Peyer's patch (tissue), 4 donors: ENCODE measurements at regions not wholly inside any gene's neighbourhood (a gene's known extent, or its start where the extent isn't known, plus 50 kb on each side); places are given as distances from the start of the nearest gene placed in this dataset.

Experiments used
- DNase-seq, 3 donors: peaks; one replicate each; pipeline ENCODE4 v3.0.0-alpha.2; 2017 to 2019
- H3K27ac ChIP-seq, 4 donors: fragments of 200-600 bp; sonication (generic); one replicate each; pipeline ENCODE4 v1.5.1; 2016 to 2019
- H3K27me3 ChIP-seq, 2 donors: fragments of 200-600 bp; sonication (generic); one replicate each; pipeline ENCODE4 v1.5.1; 2019
- H3K36me3 ChIP-seq, 3 donors: fragments of 200-600 bp; sonication (generic); one replicate each; pipeline ENCODE4 v1.5.1; 2016 to 2019
- H3K4me1 ChIP-seq, 4 donors: fragments of 200-600 bp; sonication (generic); one replicate each; pipeline ENCODE4 v1.5.1; 2016 to 2019
- H3K4me3 ChIP-seq, 4 donors: fragments of 200-600 bp; sonication (generic); 1 replicate in 3 of 4; 2 replicates in 1 of 4; pipeline ENCODE4 v1.5.1; 2016 to 2019; ENCODE audit warnings: mild to moderate bottlenecking in 1 of 4
- H3K9me3 ChIP-seq, 4 donors: fragments of 200-600 bp; sonication (generic); one replicate each; pipeline ENCODE4 v1.5.1; 2016 to 2019; ENCODE audit warnings: mild to moderate bottlenecking in 1 of 4
- POLR2A ChIP-seq, 2 donors: fragments of 450-650 bp; IDR thresholded peaks; one replicate each; pipeline ENCODE4 v1.5.1; 2017; ENCODE audit warnings: antibody characterized with exemption in 2 of 2, mild to moderate bottlenecking in 2 of 2, moderate library complexity in 2 of 2
- TF ChIP-seq, protein P1 (sequence below), 6 experiments: fragments of 450-650 bp in 4 of 6; fragments of 200-600 bp in 2 of 6; sonication (generic) in 1 of 6; IDR thresholded peaks; one replicate each; pipeline ENCODE4 v1.5.1; 2017 to 2019; ENCODE audit warnings: antibody characterized with exemption in 6 of 6, mild to moderate bottlenecking in 3 of 6, moderate library complexity in 1 of 6

DNA sequence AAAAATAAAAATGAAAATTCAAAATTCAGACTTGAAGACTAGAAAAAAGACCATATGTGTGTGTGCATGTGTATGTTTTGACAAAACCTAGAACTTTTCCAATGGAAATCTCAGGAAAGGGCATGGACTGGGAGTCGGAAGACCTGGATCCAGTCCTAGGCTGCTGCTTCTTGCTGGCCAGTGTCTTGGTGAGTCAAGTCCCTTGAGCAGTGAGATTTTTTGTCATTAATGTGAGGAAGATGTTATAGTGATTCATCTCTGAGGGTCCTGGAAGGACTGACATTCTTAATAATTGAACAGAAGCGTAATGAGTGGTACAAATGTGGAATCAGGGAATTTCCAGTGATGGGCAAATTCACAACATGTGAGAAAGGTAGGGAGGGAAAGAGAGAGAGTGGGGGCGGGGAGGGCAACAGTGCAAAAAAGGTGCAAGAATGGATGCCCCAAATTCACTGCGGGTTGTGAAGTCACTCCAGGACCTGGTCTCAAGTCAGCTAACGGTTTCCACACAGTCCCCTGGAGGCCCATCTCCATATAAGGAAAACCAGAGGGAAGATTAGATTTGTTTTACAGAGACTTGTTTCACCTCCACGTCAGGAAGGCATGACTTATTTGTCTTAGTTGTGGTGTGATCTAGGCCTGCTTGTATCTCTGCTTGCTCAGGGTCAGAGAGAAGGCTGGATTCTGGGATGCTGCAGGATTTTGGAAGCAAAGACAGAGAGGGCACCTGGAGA lies 201.7 kb downstream of the BUB3 start:
- no peaks in the 10 kb centered on the region for H3K27me3 ChIP-seq
- no peak for DNase-seq
- no peak for TF ChIP-seq POLR2A (IDR thresholded peaks at IDR 0.05)
- TF ChIP-seq, protein P1, sequence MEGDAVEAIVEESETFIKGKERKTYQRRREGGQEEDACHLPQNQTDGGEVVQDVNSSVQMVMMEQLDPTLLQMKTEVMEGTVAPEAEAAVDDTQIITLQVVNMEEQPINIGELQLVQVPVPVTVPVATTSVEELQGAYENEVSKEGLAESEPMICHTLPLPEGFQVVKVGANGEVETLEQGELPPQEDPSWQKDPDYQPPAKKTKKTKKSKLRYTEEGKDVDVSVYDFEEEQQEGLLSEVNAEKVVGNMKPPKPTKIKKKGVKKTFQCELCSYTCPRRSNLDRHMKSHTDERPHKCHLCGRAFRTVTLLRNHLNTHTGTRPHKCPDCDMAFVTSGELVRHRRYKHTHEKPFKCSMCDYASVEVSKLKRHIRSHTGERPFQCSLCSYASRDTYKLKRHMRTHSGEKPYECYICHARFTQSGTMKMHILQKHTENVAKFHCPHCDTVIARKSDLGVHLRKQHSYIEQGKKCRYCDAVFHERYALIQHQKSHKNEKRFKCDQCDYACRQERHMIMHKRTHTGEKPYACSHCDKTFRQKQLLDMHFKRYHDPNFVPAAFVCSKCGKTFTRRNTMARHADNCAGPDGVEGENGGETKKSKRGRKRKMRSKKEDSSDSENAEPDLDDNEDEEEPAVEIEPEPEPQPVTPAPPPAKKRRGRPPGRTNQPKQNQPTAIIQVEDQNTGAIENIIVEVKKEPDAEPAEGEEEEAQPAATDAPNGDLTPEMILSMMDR (IDR thresholded peaks at IDR 0.05), result no peak
- H3K4me3 ChIP-seq, result no peak overlapping the region
- no peaks in the 10 kb centered on the region for H3K4me1 ChIP-seq
- no peak overlapping the region for H3K27ac ChIP-seq
- no peaks in the 10 kb centered on the region for H3K9me3 ChIP-seq
- H3K36me3 ChIP-seq, result no peaks in the 10 kb centered on the region

DNA sequence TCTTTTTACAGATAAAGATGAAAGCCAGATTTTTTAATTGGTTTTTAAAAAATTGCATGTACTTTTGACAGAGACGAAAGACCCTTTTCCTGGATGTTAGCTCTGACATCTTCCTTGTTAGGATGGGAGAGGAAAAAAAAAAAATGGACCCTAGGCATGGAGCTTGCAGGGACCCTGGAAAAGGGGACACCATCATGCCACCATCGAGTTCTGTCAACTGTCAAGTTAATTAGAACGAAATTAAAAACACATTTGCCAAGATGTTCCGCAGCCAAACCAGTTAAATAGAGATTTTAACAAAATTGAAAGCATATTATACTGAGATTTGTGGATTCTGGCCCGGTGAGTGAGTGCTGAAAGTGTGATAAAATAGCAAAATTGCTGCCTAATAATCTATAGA lies 202.6 kb downstream of the BUB3 start:
- no peak for DNase-seq
- no peaks in the 10 kb centered on the region for H3K4me1 ChIP-seq
- H3K27me3 ChIP-seq, result no peaks in the 10 kb centered on the region
- no peak overlapping the region for H3K27ac ChIP-seq
- H3K36me3 ChIP-seq, result no peaks in the 10 kb centered on the region
- H3K4me3 ChIP-seq, result no peak overlapping the region
- TF ChIP-seq, protein P1 (IDR thresholded peaks at IDR 0.05), result no peak
- TF ChIP-seq POLR2A (IDR thresholded peaks at IDR 0.05), result no peak
- no peaks in the 10 kb centered on the region for H3K9me3 ChIP-seq

DNA sequence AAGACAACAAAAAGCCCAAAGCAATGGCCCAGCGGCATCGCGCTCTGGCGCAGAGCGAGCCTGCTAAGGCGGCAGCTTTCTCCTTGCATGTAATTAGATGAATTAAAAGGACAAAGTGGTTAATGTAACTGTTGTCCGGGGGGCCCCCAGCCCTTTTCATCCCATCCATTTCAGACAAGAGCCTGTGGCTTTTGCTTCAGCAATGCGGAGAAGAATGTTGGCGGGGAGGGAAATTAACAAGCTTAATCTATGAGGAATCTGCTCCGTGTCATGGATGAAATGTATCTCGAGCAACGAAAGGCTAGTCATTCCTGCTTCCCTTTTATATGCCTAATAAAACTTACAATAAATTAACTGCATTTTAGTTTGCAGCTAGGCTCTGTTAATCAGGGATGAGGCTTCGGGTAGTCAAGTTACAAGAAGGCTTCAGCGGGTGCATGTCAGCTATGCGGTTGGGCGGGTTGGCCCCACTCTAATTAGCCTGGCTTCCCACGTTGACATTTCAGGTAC lies 203.3 kb downstream of the BUB3 start:
- H3K36me3 ChIP-seq, result no peaks in the 10 kb centered on the region
- H3K9me3 ChIP-seq, result no peaks in the 10 kb centered on the region
- H3K27me3 ChIP-seq, result no peaks in the 10 kb centered on the region
- DNase-seq, result no peak
- TF ChIP-seq, protein P1 (IDR thresholded peaks at IDR 0.05), result no peak
- no peak for TF ChIP-seq POLR2A (IDR thresholded peaks at IDR 0.05)
- no peaks in the 10 kb centered on the region for H3K4me1 ChIP-seq
- no peak overlapping the region for H3K4me3 ChIP-seq
- no peak overlapping the region for H3K27ac ChIP-seq

- Histone ChIP-seq H3K9me3 (no peaks in the 10 kb centered on the region), H3K4me1 (no peaks in the 10 kb centered on the region), H3K27ac (no peak overlapping the region), H3K36me3 (no peaks in the 10 kb centered on the region), H3K4me3 (no peak overlapping the region), H3K27me3 (no peaks in the 10 kb centered on the region)
- DNase-seq, result no peak
- TF ChIP-seq, protein P1 (IDR thresholded peaks at IDR 0.05), result no peak
- TF ChIP-seq POLR2A (IDR thresholded peaks at IDR 0.05), result no peak
Observed at GRCh38 chr10:123359539-123359938, 205.3 kb downstream of the BUB3 start.

GRCh38 chr10:123361832-123362231 lies 207.6 kb downstream of the BUB3 start:
- no peaks in the 10 kb centered on the region for H3K36me3 ChIP-seq
- no peak overlapping the region for H3K4me3 ChIP-seq
- H3K27me3 ChIP-seq, result no peaks in the 10 kb centered on the region
- no peak for DNase-seq
- H3K27ac ChIP-seq, result no peak overlapping the region
- H3K9me3 ChIP-seq, result no peaks in the 10 kb centered on the region
- no peak for TF ChIP-seq POLR2A (IDR thresholded peaks at IDR 0.05)
- TF ChIP-seq, protein P1 (IDR thresholded peaks at IDR 0.05), result no peak
- H3K4me1 ChIP-seq, result no peaks in the 10 kb centered on the region
